Vagina (tissue), 2 donors: ENCODE measurements at regions not wholly inside any gene's neighbourhood (a gene's known extent, or its start where the extent isn't known, plus 50 kb on each side); places are given as distances from the start of the nearest gene placed in this dataset.

ENCODE experiments used
- POLR2A ChIP-seq, 2 donors: fragments of 450-650 bp; IDR thresholded peaks; one replicate each; pipeline ENCODE4 v1.6.1; 2017; ENCODE audit warnings: antibody characterized with exemption in 2 of 2, mild to moderate bottlenecking in 2 of 2, moderate library complexity in 2 of 2
- POLR2AphosphoS5 ChIP-seq, 2 donors: sonication (generic); formaldehyde crosslinking; IDR thresholded peaks; one replicate each; pipeline ENCODE4 v1.9.0; 2017; ENCODE audit warnings: antibody characterized with exemption in 2 of 2, mild to moderate bottlenecking in 2 of 2, low read depth in 1 of 2; ENCODE audit not compliant: insufficient read depth in 1 of 2
- TF ChIP-seq, protein P1 (sequence below), 3 experiments: fragments of 450-650 bp in 2 of 3; fragments of 200-600 bp in 1 of 3; sonication (generic) in 1 of 3; IDR thresholded peaks; one replicate each; pipeline ENCODE4 v1.5.1; 2017 to 2019; ENCODE audit warnings: antibody characterized with exemption in 3 of 3, mild to moderate bottlenecking in 2 of 3, moderate library complexity in 2 of 3

GRCh38 chr15:81562986-81563385 lies 189.0 kb upstream of the TMC3 start:
- TF ChIP-seq, protein P1, sequence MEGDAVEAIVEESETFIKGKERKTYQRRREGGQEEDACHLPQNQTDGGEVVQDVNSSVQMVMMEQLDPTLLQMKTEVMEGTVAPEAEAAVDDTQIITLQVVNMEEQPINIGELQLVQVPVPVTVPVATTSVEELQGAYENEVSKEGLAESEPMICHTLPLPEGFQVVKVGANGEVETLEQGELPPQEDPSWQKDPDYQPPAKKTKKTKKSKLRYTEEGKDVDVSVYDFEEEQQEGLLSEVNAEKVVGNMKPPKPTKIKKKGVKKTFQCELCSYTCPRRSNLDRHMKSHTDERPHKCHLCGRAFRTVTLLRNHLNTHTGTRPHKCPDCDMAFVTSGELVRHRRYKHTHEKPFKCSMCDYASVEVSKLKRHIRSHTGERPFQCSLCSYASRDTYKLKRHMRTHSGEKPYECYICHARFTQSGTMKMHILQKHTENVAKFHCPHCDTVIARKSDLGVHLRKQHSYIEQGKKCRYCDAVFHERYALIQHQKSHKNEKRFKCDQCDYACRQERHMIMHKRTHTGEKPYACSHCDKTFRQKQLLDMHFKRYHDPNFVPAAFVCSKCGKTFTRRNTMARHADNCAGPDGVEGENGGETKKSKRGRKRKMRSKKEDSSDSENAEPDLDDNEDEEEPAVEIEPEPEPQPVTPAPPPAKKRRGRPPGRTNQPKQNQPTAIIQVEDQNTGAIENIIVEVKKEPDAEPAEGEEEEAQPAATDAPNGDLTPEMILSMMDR (IDR thresholded peaks at IDR 0.05) = no peak
- no peak for TF ChIP-seq POLR2AphosphoS5 (IDR thresholded peaks at IDR 0.05; ENCODE audit: insufficient read depth in 1 of 2, low read depth in 1 of 2)
- TF ChIP-seq POLR2A (IDR thresholded peaks at IDR 0.05) = no peak
